HG03039 (cell line): ENCODE measurements at regions not wholly inside any gene's neighbourhood (a gene's known extent, or its start where the extent isn't known, plus 50 kb on each side); places are given as distances from the start of the nearest gene placed in this dataset.

Source experiments
- ATAC-seq: cut with Tn5 transposase; IDR thresholded peaks from one replicate; pipeline ENCODE4 v1.9.1; 2021; ENCODE audit warnings: mild to moderate bottlenecking, moderate library complexity; ENCODE audit not compliant: unreplicated experiment

DNA sequence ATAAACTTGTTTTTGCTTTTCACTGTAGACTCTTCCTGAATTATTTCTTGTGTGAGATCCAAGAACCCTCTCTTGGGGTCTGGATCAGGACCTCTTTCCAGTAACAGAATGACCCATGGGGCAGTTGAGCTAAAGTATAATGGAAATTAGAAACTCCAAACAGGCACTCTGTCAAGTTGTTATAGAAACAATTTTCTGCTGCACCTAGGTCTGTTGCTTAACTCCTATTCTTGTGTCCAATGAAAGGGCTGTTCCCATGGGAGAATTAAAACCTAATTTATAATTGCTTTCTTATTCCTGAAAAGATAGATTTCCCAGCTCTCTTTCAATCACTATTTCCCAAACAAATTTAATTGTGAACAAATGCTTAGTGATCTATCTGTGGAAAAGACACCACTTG lies 1341.3 kb upstream of the PIK3C3 start:
- ATAC-seq = no peak

DNA sequence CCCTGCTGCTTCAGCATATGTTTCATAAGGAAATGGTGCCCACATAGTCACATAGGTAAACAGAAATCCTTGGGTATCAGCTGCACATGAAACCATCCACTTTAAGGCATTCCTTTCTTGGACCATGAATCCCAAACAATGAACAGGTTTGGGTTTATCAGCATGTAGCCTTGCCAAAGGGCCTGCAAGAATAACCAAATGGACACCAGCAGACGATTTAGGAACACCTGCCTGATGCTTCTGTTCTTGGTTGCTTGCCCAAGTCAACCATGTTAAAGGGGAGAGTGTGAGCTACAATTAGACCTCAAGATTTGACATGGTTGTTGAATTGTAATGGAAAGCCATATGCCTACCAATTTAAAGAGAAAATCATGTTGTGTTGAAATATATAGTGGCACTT lies 1342.7 kb upstream of the PIK3C3 start:
- no peak for ATAC-seq

DNA sequence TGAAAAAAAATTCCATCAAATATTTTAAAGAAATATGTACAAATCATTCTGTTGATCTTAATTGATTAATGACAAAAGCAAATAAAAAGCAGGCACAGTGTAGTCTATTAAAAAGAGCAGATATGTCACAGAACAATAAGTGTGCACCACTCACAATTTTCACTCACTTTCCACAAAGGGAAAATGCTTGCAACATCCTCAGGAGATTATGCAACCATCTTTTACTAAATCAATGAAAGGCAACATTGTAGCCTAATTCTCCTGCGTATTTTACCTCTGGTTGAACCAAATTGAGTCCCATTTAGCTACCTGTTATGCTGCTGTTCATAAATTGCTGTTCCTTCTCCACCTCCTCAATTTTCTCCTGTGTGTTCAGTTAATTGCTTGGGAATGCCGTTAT lies 1346.8 kb upstream of the PIK3C3 start:
- ATAC-seq = no peak

DNA sequence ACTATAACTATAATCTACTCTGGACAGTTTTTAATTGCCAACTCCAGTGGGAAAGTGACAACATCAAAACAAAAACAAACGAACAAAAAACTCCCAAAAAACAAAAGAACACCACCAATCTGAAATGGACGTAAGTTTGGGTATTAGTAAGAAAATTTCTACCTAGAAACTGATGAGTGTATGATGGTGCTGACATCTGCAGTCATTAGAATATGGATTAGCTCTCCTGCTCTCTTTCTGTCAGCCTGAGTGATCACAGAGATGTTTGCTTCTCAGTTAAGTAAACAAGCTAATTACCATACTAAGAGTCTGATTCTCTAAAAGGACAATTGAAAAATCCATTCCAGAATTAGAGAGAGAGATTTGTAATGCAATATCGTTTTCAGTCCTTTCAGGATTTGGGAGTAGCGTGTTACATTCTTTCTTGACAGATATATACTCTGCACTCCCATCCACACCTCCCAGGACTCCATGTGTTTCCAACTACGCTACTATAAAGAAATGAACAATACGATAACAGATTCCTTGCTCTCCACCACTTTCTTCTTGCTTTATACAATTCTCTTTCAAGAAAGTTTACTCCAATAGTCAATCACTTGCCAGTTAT lies 1347.4 kb upstream of the PIK3C3 start:
- ATAC-seq = no peak

DNA sequence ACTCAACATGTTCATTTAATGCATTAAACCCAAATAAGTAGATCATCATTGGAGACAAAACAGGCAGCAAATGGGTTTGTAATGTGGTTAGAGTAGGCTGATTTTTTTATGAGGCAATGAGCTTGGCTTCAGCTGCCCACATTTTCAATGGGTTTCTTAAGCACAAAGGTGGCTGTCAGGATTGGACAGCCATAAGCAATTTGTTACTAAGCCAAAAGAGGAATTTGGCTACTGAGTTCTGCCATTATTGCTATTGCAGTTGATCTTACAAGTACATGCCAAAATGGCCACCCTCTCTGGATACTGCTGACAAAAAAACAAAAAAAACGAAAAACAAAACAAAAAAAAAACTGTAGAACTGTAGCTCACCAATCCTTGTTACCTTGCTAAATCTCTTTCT lies 1348.0 kb upstream of the PIK3C3 start:
- ATAC-seq = no peak

DNA sequence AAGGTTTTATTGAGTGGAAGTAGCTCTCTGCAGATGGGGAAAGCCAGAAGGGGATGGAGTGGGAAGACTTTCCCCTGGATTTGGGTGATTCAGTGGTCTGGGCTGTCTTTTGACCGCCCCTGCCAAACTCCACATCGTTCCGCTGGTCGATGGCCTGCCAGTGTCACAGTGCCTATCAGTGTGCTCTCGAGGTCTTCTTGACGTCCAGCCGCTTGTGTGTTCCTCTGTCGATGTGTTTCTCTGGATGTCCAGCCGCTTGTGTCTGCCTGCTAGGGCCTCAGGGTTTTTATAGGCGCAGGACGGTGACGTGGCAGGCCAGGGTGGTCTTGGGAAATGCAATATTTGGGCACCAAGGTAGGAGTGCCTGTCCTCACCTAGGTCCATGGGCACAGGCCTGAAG lies 1371.4 kb upstream of the PIK3C3 start:
- ATAC-seq = no peak

DNA sequence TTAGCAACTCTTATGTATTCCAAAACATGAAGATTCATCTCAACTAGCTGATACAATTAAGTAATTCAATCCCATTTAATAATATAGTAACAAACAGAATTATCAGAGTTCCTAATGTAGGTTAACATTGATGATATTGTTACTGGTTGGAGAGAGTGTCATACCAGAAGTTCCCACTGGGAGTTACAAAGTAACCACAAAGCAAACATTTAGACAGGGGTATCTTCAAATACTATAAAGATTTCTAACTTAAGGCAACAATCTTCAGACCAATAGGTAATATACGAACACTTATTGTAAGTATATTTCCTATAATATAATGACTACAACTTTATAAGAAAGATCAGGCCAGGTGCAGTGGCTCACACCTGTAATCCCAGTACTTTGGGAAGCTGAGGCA lies 1372.9 kb upstream of the PIK3C3 start:
- ATAC-seq = no peak

DNA sequence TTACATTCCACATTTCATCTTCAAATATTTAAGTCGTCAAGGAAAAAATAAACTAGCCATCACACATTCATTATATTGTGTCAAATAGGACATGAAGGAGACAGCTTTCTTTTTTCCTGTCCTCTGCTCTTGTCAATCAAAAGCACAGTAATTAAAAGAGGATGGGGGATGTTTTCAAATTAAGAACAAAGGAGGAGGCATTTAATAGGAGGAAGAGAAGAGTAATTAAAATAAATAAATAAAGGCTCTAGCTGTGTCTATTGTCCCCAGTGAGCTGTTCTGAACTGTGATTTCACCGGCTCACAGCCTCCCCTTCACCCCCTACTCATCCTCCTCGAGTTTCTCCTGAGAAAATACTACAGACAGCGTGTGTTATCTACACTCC lies 1377.1 kb upstream of the PIK3C3 start:
- no peak for ATAC-seq

DNA sequence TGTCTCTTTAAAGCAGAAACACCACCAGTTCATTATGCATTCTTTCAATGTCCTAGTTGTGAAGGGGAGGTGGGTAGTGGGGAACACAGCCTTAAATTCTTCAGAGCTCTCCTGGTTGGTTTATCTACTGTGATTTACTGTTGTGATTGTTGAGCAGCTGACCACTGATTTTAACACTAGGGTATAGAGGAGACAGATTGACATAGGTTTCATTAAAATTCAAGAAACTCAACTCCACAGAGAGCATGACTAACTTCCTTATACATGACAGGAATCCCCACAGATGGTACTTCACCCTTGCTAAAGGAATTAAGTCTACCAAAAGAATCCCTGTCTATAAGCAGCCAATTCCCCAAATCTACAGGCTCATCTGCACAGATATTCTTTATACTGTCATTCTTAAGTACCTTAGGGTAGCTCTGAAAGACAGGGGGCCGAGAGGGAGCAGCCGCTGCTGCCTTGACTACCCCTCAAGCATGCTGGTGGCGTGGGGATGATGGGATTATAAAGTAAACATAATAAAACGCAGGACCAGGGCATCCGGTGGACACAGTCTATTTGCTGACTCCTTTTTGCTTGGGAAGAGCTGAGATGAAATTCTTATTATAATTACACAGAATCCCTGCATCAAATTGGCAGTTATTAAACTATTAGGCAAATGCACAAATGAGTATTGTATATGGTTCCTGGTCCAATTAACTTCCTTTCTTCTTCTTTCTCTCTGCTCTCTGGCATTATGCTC lies 1377.6 kb upstream of the PIK3C3 start:
- no peak for ATAC-seq

DNA sequence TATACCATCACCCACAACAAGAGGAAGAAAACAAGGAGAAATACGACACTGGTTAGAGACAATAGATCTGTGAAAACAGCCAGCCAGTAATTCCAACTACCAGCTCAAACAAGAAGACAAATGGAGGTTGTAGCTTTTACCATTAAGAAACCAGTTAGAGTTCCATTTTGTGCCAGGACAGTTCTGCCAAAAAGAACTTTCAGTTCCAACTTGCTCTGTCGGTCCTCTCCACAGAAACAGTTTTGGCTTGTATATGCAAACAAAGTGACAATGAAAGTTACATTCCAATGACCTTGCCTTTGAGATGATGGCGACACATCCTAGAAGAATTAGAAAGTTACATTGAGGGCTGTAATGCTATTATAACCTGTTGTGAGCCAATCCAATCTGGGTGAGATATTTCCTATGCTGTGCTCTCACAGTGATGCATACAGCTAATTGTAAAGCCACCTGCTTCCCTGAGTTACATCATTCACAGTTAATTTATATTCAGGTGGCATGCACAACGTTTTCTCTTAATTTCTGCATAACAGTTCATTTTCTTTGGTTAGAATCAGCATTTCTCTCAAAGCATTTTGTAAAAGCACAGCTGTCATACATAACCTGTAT lies 1378.4 kb upstream of the PIK3C3 start:
- ATAC-seq = no peak

DNA sequence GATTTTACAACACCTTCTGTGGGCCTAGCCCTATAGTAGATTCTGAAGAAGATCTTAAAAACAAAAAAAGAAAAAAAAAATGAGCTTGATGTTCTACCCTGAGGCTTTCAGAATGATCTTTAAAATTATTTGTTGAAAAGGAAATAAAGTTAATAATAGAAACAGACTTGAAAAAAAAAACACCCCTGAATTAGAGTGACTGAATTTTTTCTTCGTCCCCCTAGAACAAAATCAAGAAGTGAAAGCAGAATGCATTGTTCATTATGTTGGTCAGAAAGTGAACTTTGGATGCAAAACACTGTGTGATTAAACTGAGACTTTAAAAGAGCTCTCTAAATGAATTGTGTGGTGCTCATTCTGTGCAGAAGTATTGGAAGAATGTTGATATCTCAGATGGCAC lies 1384.4 kb upstream of the PIK3C3 start:
- no peak for ATAC-seq

DNA sequence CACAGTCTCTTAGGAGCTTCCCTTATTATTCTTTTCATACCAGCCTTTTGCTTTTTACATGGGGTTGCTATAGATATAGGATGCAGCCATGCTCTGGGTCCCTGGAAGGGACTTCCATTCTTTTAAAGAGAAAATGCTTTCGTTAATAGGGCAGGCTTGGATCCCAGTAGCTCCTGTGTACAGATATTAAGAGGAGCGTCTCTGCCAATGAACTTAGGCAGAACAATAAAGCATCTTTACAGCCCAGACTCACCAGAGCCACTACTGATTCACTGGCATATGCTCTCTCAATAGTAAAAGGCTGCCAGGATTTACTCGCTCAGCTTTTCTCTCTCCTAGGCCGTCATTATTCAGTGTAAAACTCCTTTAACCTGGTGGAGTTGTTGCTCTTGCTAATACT lies 1385.4 kb upstream of the PIK3C3 start:
- no peak for ATAC-seq

DNA sequence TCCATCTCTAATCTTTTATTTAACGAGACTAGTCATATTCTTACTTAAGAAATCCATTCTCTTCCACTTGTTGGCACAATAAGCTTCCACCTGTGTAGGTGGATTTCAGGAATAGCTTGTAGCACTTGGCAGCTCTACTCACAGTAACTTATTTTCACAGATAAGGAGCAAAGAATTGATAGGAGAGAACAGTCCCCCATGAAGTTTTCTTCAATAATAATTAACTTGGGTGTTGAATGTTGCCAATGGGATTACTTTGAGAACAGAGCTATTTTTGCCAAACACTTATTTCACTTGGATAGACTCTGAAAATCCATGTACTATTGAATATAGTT lies 1388.6 kb upstream of the PIK3C3 start:
- ATAC-seq = no peak

DNA sequence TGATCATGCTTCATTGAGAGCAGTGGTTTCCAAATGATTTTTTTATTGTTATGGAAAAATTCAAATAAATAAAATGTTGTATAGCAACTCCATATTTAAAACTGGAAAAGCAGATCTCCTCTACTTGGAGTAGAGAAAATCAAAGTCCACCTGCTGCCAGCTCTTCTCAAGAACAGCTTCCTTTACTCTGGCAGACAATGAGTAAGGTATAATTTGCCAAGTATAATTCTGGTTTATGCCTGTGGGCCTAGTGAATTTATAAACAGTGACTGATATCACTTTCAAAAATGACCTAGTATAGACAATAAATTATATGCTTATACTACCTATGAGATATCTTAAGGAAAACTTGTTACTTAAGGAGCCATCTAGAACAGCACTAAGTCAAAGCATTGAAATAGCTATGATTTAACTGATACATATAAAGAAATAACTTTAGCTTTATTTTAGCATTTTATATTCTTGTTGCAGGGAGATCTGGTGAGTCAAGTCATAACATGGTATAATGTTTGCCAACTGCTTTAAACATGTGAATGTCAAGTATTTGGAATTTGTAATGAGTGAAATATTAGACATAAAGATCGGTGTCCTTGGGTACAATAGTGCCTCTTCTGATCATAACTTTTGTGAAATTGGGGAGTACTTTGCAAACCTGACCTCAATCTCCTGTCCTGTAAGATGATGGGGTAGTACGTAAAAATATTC lies 1389.1 kb upstream of the PIK3C3 start:
- ATAC-seq = no peak

DNA sequence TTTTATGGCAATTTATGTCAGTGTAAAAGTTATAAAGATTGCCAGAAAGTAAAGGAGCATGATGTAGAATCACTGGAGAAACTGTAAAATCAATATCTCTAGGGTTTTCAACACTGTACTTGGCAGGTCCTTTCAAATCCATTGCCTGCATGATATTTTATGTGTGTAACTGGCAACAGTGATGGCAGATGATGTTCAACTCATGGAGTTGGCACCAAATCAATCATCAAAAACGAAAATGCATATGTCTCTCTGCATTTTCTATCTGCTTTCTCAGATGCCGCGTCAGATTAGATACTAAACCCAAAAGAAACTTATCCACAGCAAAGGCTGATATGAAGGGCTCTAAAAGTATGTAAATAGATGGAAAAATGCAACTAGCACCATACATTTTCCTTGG lies 1395.5 kb upstream of the PIK3C3 start:
- no peak for ATAC-seq

DNA sequence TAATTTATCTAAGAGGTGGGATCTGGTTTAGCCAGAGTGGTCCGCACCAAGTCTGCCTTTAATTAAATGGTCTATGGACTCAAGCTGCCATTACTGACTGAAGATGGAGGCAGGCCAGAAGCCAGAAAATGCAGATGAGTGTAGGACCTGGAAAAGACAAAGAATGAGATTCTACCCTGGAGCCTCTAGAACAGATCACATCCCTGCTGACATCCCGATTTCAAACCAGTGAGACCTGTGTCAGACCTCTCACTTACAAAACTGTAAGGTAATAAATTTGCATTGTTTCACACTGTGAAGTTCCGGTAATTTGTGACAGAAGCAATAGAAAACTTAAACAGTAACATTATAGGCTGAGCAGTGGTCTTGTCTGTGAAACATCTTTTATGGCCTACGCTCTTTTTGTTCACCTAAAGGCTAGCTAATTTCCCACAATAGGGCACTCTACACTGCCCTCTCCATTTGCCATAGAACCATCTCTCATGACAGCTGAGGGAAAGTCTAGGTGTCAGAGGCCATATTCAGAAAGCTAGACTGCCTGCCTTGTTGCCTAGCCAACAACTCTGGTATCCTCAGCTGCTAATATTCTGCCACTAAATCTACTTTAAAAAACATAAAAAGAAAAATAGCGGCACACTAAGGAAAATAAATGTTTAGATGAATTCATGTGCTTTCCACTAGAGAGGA lies 1396.2 kb upstream of the PIK3C3 start:
- no peak for ATAC-seq

DNA sequence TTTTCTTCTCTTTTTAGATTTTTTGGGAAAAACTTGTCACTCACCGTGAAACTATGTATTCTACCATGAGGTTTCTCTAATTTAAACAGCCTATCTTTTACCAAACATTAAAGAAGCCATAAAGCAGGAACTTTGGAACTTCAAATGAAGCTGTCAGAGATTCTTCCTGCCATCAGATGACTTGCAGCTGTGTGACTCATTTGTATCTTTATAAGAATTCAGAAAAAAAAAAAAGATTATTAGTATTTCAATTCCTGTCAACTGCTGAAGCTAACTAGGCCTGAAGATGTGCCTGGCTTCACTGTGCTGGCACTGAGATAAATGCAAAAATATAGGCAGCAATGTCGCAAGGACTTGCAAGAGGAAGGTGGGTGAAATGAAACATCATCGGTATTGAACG lies 1399.1 kb upstream of the PIK3C3 start:
- no peak for ATAC-seq

DNA sequence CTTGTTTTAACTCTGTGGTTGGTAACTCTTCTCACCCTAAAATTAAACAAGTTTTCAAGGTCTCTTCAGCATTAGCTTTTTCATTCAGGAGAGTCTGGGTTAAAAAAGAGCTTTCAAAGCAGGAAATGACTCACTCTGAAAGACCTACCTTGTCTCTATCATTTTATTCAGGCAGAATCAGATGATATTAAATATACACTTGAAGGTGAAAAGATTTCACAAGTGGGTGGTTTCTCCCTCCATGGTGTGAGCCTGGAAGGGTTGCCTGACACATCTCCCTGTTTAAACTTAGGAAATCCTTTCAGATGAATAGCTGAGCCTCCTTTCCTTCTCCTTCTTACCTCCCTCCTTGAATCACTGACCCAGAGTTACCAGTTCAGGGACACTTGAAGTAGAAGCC lies 1402.0 kb upstream of the PIK3C3 start:
- ATAC-seq = no peak

DNA sequence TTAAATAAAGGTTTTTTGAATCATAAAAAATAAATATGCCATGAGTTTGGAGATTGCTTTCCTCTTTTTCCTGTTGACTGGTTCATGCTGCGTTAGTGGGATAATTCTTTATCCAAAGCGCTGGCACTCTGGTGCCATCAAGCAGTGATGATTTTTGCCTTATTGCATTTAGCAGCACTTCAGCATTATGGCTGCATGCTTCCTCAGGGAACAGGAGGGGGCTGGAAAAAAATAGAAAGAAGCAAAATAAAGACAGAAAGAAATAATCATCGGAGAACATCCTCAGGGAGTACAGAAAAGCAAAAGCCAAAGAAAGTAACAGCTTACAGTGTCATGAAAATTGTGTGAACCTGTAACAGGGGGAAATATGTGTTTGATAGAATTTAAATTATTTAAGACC lies 1408.2 kb upstream of the PIK3C3 start:
- no peak for ATAC-seq

DNA sequence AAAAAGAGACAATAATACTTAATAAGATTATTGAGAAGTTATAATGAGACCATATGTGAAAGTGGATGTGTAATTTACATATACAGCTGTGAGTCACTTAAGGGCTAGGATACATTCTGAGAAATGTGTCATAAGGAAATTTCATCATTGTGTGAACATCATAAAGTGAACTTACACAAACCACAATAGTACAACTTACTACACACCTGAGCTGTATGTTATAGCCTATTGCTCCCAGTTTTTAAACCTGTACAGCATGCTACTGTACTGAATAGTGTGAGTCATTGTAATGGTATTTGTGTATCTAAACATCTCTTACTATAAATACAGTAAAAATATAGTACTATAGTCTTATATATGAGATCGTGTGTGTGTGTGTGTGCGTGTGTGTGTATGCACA lies 1420.3 kb upstream of the PIK3C3 start:
- no peak for ATAC-seq

DNA sequence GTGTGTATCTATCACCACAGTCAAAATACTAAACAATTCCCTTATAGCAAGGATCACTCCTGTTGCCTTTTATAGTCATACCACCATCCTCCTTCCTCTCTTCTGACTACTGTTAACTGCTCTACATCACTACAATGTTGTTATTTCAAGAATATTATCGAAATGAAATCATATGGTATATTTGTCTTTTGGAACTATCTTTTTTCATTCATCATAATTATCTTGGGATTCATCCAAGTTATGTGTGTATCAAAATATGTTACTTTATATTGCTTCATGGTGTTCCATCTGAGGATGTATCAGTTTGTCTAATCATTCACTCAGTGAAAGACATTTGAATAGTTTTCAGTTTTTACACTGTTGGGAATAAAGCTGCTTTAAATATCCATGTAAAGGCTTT lies 1423.0 kb upstream of the PIK3C3 start:
- no peak for ATAC-seq

DNA sequence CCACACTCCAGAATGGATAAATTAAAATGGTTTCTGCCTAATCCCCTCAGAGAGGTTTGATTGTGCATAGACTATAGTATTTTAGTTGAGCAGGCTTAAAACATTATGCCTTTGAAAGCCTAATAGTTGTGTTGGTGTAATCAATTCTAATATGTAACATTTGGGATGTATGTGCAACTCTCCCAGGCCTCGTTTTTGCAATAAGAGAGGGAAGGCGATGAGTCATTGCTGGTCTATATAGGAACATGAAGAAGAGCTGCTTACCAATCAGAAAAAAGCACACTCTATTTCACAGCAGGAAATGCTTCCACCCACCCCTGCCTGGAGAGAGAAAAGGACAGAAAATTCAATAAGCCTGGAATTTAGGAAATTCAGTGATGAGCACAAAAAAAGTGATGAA lies 1424.0 kb upstream of the PIK3C3 start:
- no peak for ATAC-seq
